Occipital lobe (tissue), 1 donor: ENCODE measurements at regions not wholly inside any gene's neighbourhood (a gene's known extent, or its start where the extent isn't known, plus 50 kb on each side); places are given as distances from the start of the nearest gene placed in this dataset.

Source experiments
- DNase-seq: peaks from one replicate; lab custom pipeline; 2025; lab: John Stamatoyannopoulos, UW

- no peak for DNase-seq
Measured at GRCh38 chr20:23254034-23254433, 96.6 kb upstream of the NXT1 start.

- no peak for DNase-seq
Measured at GRCh38 chr20:23253524-23253923, 97.1 kb upstream of the NXT1 start.

- no peak for DNase-seq
Measured at GRCh38 chr20:23251779-23252178, 98.8 kb upstream of the NXT1 start.

DNA sequence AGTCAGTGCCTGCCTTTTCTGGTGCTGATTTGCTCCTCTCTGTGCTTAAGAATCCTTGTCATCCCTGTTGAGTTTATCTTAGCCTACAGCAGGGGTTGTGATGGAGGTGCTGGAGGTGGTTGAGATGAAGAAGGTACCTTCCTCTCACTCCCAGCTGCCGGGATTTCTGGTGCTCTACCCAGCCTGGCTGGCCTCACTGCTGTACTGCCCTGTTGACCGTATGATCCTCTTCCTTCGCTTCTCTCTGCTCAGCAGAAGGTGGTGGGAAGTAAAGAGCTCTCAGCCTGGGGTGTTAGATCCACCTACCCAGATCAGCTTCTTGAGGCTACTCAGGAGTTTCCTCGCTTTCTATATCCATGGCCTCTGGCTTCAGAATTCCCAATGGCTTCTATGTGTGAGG is 101.0 kb upstream of the NXT1 start:
- DNase-seq, result no peak

DNA sequence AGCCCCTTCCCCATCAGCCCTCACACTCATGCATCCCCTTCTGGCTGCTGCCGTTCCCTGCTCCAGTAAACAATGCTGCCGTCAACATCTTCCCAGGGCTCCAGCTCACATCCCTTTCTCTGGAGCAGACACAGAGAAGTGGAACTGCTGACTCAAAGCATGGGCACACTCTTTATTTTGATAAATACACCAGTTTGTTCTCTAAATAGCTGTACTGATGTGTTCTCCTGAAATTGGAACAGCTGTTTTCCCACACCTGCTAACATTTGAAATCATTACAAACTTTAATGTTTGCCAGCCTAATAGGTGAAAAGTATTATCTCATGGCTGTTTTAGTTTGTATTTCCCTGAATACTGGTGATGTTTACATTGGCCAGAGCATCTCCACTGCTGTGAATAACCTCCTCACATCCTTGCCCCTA is 102.1 kb upstream of the NXT1 start:
- no peak for DNase-seq

DNA sequence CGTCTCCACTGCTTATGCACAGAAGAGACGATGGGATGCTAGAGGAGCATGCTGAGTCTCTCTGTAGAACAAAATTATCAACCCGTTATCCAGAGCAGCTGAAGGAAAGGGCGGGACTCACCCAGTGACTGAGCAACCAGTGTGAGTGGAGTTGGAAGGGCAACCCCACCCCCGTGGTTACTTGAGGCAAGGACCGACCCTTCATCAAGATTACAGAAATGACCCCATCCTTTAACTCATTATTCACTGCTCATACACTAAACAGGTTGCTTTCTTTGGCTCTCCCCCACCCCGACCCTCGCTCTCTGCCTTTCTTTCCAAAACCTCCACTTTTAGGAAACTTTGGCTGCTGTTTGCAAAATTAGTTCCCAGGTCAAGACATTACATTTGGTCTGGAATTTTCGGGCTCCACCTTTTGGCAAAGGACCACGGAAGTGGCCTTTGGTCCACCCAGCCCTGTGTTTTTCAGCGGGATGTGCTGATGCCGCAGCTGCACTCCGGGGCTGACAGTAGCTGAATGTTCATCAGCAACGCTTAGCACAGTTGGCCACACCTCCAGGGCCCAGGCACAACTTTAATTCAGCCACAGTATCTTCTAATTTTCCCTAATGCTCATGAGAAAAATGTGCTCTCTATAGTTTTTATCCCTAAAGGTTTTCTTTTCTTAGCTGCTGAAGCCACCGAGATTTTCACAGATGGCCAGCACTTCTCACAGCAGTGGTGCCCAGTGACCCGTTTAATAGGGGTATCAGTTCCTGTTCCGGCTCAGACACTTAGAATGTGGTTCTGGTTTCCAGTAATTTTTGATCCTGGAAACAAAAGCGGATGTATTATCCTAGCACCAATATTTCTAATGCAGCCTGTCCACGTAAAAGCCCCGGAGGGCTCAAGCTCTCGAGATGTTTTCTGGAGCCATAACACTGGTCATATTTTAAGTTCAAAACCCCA is 103.6 kb upstream of the NXT1 start:
- DNase-seq, result no peak

GRCh38 chr20:23245553-23246181 is 104.9 kb upstream of the NXT1 start:
- DNase-seq, result no peak

DNA sequence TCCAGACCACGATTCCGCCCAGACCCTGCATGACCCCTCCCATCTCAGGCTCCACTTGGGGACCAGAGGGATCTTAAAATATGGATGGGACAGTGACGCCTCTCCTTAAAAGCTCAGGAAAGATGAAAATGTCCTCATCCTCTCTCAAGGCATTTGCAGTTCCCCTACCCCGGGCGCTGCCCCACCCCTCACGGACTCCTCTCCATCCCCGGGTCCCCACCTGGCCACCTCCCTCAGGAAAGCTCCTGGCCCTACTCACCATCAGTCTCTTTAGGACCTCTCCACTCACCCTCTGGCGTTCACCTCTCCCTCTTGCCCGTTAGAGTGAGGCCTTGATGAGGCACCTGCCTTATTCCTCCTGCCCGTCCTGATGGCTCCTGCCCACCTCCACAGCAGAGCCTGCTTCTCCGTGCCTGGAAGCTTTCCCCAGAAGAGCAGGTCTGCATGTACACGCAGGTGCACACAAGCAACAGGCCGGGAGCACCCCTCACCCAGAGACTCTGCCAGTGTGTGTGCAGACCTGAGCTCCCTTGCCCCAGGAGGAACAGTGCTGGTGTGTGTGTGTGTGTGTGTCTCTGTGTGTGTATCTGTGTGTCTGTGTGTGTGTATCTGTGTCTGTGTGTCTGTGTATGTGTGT is 105.6 kb upstream of the NXT1 start:
- DNase-seq, result no peak

- DNase-seq, result no peak
Measured at GRCh38 chr20:23244156-23244915, 106.3 kb upstream of the NXT1 start.

DNA sequence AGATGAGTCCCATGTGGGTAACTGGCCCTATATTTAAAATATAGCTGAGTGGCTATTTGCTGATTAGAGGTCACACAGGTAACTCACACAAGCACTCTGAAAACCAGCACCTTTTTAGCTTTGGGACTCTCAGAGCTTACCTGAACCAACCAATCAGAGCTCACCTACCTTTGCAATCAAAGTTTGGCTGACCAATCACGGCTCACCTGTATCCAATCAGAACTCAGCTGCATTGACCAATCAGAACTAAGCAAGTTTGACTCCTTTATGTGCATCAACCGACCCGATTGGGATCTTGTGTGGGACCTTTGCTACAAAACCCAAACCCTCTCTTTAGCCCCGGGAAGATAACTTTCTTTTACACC is 106.8 kb upstream of the NXT1 start:
- no peak for DNase-seq

- DNase-seq, result no peak
Measured at GRCh38 chr20:23242556-23243180, 107.9 kb upstream of the NXT1 start.

GRCh38 chr20:23242104-23242503 is 108.5 kb upstream of the NXT1 start:
- DNase-seq, result no peak

DNA sequence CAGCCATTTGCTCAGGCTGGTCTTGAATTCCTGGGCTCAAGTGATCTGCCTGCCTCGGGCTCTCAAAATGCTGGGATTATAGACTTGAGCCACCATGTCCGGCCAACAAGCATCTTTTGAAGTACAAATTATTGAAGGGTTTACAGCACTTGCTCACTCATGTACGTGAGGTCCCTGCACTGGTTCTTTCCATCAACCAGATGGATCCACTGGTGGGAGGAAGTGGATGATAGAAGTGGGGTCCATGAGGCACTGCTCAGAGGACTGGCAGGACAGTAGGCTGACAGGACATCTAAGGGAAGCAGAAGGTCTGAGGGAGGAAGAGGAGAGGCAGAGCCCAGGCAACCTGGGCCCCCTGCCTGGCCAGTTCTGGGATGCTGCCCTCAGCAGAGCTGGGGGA is 109.2 kb upstream of the NXT1 start:
- no peak for DNase-seq

DNA sequence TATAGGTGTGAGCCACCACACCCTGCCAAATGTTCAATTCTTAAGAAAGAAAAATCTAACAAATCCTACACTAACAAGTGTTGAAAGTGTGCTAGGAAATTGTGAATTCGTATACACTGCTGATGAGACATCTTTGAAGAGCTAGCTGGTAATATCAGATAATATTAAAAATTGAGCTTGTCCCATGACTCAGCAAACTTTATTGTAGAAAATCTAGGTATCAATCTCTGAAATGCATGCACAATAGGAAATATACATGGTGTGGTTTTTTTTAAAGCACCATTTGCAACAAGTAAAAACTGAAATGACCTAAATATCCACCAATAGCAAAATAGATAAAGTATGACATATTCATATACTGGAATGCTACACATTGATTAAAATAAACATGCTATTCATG is 110.1 kb upstream of the NXT1 start:
- no peak for DNase-seq

- DNase-seq, result no peak
Measured at GRCh38 chr20:23237201-23237600, 113.4 kb upstream of the NXT1 start.

GRCh38 chr20:23235173-23236027 is 115.2 kb upstream of the NXT1 start:
- DNase-seq, result no peak

DNA sequence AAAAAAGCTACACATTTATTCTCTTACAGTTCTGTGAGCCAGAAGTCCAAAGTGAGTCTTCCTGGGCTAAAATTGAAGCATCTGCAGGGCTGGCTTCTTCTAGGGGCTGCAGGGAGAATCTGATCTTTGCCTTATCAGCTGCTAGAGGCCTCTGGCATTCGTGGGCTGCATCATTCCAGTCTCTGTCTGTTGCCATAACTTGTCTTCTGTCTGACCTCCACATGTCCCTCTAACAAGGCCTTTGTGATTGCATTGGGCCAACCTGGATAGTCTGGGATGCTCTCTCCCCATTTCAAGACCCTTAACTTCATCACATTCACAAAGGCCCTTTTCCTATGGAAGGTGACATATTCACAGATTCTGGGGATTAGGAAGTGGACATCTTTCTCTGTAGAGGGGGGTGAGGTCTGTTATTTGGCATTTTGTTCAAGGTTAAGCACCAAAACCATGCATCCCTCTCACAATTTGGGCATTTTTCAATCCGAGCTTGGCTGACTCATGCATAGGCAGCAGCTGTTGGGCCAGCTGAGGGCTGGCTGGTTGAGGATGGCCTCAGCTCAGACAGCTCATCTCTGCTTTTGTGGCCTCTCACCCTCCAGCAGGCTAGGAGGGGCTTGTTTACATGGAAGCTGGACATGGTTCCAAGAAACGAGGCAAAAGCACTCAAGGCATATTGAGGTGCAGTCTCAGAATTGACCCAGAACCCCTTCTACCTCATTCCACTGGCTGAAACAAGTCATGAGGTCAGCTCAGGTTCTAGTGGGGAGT is 116.1 kb upstream of the NXT1 start:
- no peak for DNase-seq

DNA sequence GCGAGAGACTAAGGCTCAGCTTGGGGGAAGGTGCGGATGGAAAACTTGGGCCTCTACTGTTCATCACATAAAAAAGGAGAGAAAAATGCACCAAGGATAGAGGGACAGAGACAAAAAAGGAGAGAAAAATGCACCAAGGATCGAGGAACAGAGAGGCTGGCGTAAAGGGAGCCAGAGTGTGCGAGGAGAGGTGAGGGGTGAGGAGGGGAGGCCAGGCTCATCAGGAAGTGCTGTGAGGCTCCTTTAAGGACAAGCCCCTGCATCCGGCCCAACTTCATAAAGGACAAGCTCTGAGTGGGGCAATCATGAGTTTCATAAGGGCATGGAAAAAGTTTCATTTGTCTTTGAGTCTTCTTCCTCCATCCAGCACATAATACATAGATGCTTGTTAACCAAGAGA is 117.2 kb upstream of the NXT1 start:
- no peak for DNase-seq

- DNase-seq, result no peak
Measured at GRCh38 chr20:23232679-23233308, 117.8 kb upstream of the NXT1 start.
